Ecto neural progenitor cell (in vitro differentiated cells): ENCODE measurements at regions not wholly inside any gene's neighbourhood (a gene's known extent, or its start where the extent isn't known, plus 50 kb on each side); places are given as distances from the start of the nearest gene placed in this dataset.
"Not testable (repeated sequence)": the region's sequence is repeated elsewhere in the genome, so short reads cannot be mapped to it uniquely, and the experiment has no call there.

Experiments used
- DNase-seq: peaks from one replicate; pipeline ENCODE4 v3.0.0-alpha.2; 2018; ENCODE audit warnings: low spot score

GRCh38 chr6:165167861-165168260 lies 141.5 kb downstream of the C6orf118 start:
- DNase-seq, result no peak

- DNase-seq, result no peak
Measured at GRCh38 chr6:165167311-165167710, 142.1 kb downstream of the C6orf118 start.

GRCh38 chr6:165163519-165163918 lies 145.9 kb downstream of the C6orf118 start:
- DNase-seq, result no peak

GRCh38 chr6:165159460-165159859 lies 149.9 kb downstream of the C6orf118 start:
- no peak for DNase-seq

GRCh38 chr6:165146456-165146855 lies 162.9 kb downstream of the C6orf118 start:
- no peak for DNase-seq

- no peak for DNase-seq
Measured at GRCh38 chr6:165135889-165136288, 173.5 kb downstream of the C6orf118 start.

- no peak for DNase-seq
Measured at GRCh38 chr6:165129086-165129485, 180.3 kb downstream of the C6orf118 start.

GRCh38 chr6:165127743-165128142 lies 181.7 kb downstream of the C6orf118 start:
- not testable (repeated sequence) for DNase-seq

- not testable (repeated sequence) for DNase-seq
Measured at GRCh38 chr6:165124681-165125080, 184.7 kb downstream of the C6orf118 start.

GRCh38 chr6:165119231-165120020 lies 190.0 kb downstream of the C6orf118 start:
- no peak for DNase-seq

- DNase-seq, result no peak
Measured at GRCh38 chr6:165118736-165119135, 190.7 kb downstream of the C6orf118 start.

- no peak for DNase-seq
Measured at GRCh38 chr6:165117806-165118205, 191.6 kb downstream of the C6orf118 start.

- DNase-seq, result no peak
Measured at GRCh38 chr6:165117121-165117520, 192.3 kb downstream of the C6orf118 start.

GRCh38 chr6:165110860-165111259 lies 198.5 kb downstream of the C6orf118 start:
- DNase-seq, result no peak

- no peak for DNase-seq
Measured at GRCh38 chr6:165109011-165109410, 200.4 kb downstream of the C6orf118 start.

GRCh38 chr6:165106261-165106660 lies 203.1 kb downstream of the C6orf118 start:
- DNase-seq, result no peak

- DNase-seq, result no peak
Measured at GRCh38 chr6:165098165-165098564, 211.2 kb downstream of the C6orf118 start.

GRCh38 chr6:165096868-165097267 lies 212.5 kb downstream of the C6orf118 start:
- no peak for DNase-seq

GRCh38 chr6:165096209-165096608 lies 213.2 kb downstream of the C6orf118 start:
- DNase-seq, result no peak

GRCh38 chr6:165092881-165093595 lies 216.4 kb downstream of the C6orf118 start:
- DNase-seq, result no peak

GRCh38 chr6:165091121-165091785 lies 218.2 kb downstream of the C6orf118 start:
- no peak for DNase-seq

GRCh38 chr6:165090242-165090641 lies 219.2 kb downstream of the C6orf118 start:
- DNase-seq, result no peak

- no peak for DNase-seq
Measured at GRCh38 chr6:165086814-165087213, 222.6 kb downstream of the C6orf118 start.
